GM12891 (cell line): ENCODE measurements at regions not wholly inside any gene's neighbourhood (a gene's known extent, or its start where the extent isn't known, plus 50 kb on each side); places are given as distances from the start of the nearest gene placed in this dataset.

Experiments used
- PAX5 ChIP-seq: IDR thresholded peaks from 2 replicates; pipeline ENCODE4 v1.6.1; 2011; ENCODE audit warnings: low read length, moderate library complexity, mild to moderate bottlenecking; ENCODE audit not compliant: insufficient read depth, severe bottlenecking
- POLR2A ChIP-seq: IDR thresholded peaks from 2 replicates; pipeline ENCODE4 v1.6.1; 2011; ENCODE audit warnings: low read depth, low read length, control low read depth
- POLR2AphosphoS5 ChIP-seq: IDR thresholded peaks from 2 replicates; pipeline ENCODE4 v1.6.1; 2011; ENCODE audit warnings: low read depth, low read length, control low read depth
- POU2F2 ChIP-seq: IDR thresholded peaks from 2 replicates; pipeline ENCODE4 v1.6.1; 2011; ENCODE audit warnings: low read depth, mild to moderate bottlenecking, control low read depth, low read length, moderate library complexity
- SPI1 ChIP-seq: IDR thresholded peaks from 2 replicates; pipeline ENCODE4 v1.6.1; 2011; ENCODE audit warnings: low read depth, low read length, control low read depth
- TAF1 ChIP-seq: IDR thresholded peaks from 2 replicates; pipeline ENCODE4 v1.6.1; 2011; ENCODE audit warnings: low read depth, low read length, control low read depth

- TF ChIP-seq POLR2AphosphoS5 (no peak), PAX5 (no peak), SPI1 (no peak), POLR2A (no peak), TAF1 (no peak), POU2F2 (no peak)
Observed at GRCh38 chr2:62597323-62597722, 91.3 kb upstream of the TMEM17 start.
